ENCODE measurements at regions not wholly inside any gene's neighbourhood (a gene's known extent, or its start where the extent isn't known, plus 50 kb on each side); places are given as distances from the start of the nearest gene placed in this dataset.

GRCh38 chr10:88129013-88129412, 265.6 kb downstream of the PTEN start:
- H3K9me2 ChIP-seq (replicated peaks; ENCODE audit: insufficient read depth, low read length), result no peaks in the 10 kb centered on the region
- TF ChIP-seq CTCF (IDR thresholded peaks at IDR 0.05; ENCODE audit: insufficient read depth, low read length, poor library complexity, severe bottlenecking) (no peak), EZH2phosphoT487 (conservative IDR thresholded peaks at IDR 0.05; ENCODE audit: low read length) (no peak)
- no peaks in the 10 kb centered on the region for H3F3A ChIP-seq (ENCODE audit: insufficient read depth)
- no peaks in the 10 kb centered on the region for H3K36me3 ChIP-seq (ENCODE audit: low read length)
- no peaks in the 10 kb centered on the region for H3K27me3 ChIP-seq (ENCODE audit: low read length)
- no peaks in the 10 kb centered on the region for H4K20me1 ChIP-seq (ENCODE audit: low read depth, low read length)
- no peaks in the 10 kb centered on the region for H3K9me3 ChIP-seq (ENCODE audit: insufficient read depth, low read length)
- H2AFZ ChIP-seq (ENCODE audit: low read depth, low read length, severe bottlenecking), result no peak overlapping the region
- no peak overlapping the region for H3K9ac ChIP-seq (ENCODE audit: low read length)
- no peak overlapping the region for H3K27ac ChIP-seq (ENCODE audit: low read depth, low read length)
- no peak overlapping the region for H3K4me2 ChIP-seq (ENCODE audit: low read depth, low read length, poor library complexity, severe bottlenecking)
- no peak overlapping the region for H3K4me3 ChIP-seq (ENCODE audit: insufficient read depth, low read length, poor library complexity, severe bottlenecking)
- H3K79me2 ChIP-seq (ENCODE audit: insufficient read depth, low read length), result no peaks in the 10 kb centered on the region

GRCh38 chr10:88130912-88131311, 267.5 kb downstream of the PTEN start:
- no peaks in the 10 kb centered on the region for H3K79me2 ChIP-seq (ENCODE audit: insufficient read depth, low read length)
- no peak overlapping the region for H3K9ac ChIP-seq (ENCODE audit: low read length)
- H3K36me3 ChIP-seq (ENCODE audit: low read length), result no peaks in the 10 kb centered on the region
- H3K4me2 ChIP-seq (ENCODE audit: low read depth, low read length, poor library complexity, severe bottlenecking), result no peak overlapping the region
- H3K9me3 ChIP-seq (ENCODE audit: insufficient read depth, low read length), result no peaks in the 10 kb centered on the region
- no peak overlapping the region for H3K4me3 ChIP-seq (ENCODE audit: insufficient read depth, low read length, poor library complexity, severe bottlenecking)
- H3K27me3 ChIP-seq (ENCODE audit: low read length), result no peaks in the 10 kb centered on the region
- no peak for TF ChIP-seq CTCF (IDR thresholded peaks at IDR 0.05; ENCODE audit: insufficient read depth, low read length, poor library complexity, severe bottlenecking)
- TF ChIP-seq EZH2phosphoT487 (conservative IDR thresholded peaks at IDR 0.05; ENCODE audit: low read length), result no peak
- H3K9me2 ChIP-seq (replicated peaks; ENCODE audit: insufficient read depth, low read length), result no peaks in the 10 kb centered on the region
- H3K27ac ChIP-seq (ENCODE audit: low read depth, low read length), result no peak overlapping the region
- H2AFZ ChIP-seq (ENCODE audit: low read depth, low read length, severe bottlenecking), result no peak overlapping the region
- no peaks in the 10 kb centered on the region for H3F3A ChIP-seq (ENCODE audit: insufficient read depth)
- no peaks in the 10 kb centered on the region for H4K20me1 ChIP-seq (ENCODE audit: low read depth, low read length)

GRCh38 chr10:88131511-88132139, 268.2 kb downstream of the PTEN start:
- TF ChIP-seq EZH2phosphoT487 (conservative IDR thresholded peaks at IDR 0.05; ENCODE audit: low read length), result no peak
- no peak for TF ChIP-seq CTCF (IDR thresholded peaks at IDR 0.05; ENCODE audit: insufficient read depth, low read length, poor library complexity, severe bottlenecking)
- Histone ChIP-seq H3F3A (ENCODE audit: insufficient read depth) (no peaks in the 10 kb centered on the region), H4K20me1 (ENCODE audit: low read depth, low read length) (no peaks in the 10 kb centered on the region), H3K4me3 (ENCODE audit: insufficient read depth, low read length, poor library complexity, severe bottlenecking) (no peak overlapping the region), H3K27ac (ENCODE audit: low read depth, low read length) (no peak overlapping the region), H3K36me3 (ENCODE audit: low read length) (no peaks in the 10 kb centered on the region), H3K9me2 (replicated peaks; ENCODE audit: insufficient read depth, low read length) (no peaks in the 10 kb centered on the region), H3K9me3 (ENCODE audit: insufficient read depth, low read length) (no peaks in the 10 kb centered on the region), H3K79me2 (ENCODE audit: insufficient read depth, low read length) (no peaks in the 10 kb centered on the region), H2AFZ (ENCODE audit: low read depth, low read length, severe bottlenecking) (no peak overlapping the region), H3K4me2 (ENCODE audit: low read depth, low read length, poor library complexity, severe bottlenecking) (no peak overlapping the region), H3K27me3 (ENCODE audit: low read length) (no peaks in the 10 kb centered on the region), H3K9ac (ENCODE audit: low read length) (no peak overlapping the region)

All from SU-DHL-6 (cell line).